Sigmoid colon (tissue), 6 donors: ENCODE measurements at regions not wholly inside any gene's neighbourhood (a gene's known extent, or its start where the extent isn't known, plus 50 kb on each side); places are given as distances from the start of the nearest gene placed in this dataset.

Source experiments
- DNase-seq: peaks from one replicate; pipeline ENCODE4 v3.0.0-alpha.2; 2019
- H3K27ac ChIP-seq, 4 donors: fragments of 200-600 bp; sonication (generic); one replicate each; pipeline ENCODE4 v1.5.1; 2016 to 2019; ENCODE audit warnings: mild to moderate bottlenecking in 1 of 4
- H3K27me3 ChIP-seq, 3 donors: fragments of 200-600 bp; sonication (generic); one replicate each; pipeline ENCODE4 v1.5.1; 2019; ENCODE audit warnings: mild to moderate bottlenecking in 1 of 3
- H3K36me3 ChIP-seq, 4 donors: fragments of 200-600 bp; sonication (generic); one replicate each; pipeline ENCODE4 v1.5.1; 2016 to 2019
- H3K4me1 ChIP-seq, 4 donors: fragments of 200-600 bp; sonication (generic); one replicate each; pipeline ENCODE4 v1.5.1; 2017 to 2019
- H3K4me3 ChIP-seq, 4 donors: fragments of 200-600 bp; sonication (generic); one replicate each; pipeline ENCODE4 v1.5.1; 2017 to 2019; ENCODE audit warnings: mild to moderate bottlenecking in 2 of 4, moderate library complexity in 1 of 4
- H3K9me3 ChIP-seq, 4 donors: fragments of 200-600 bp in 3 of 4; sonication (generic) in 3 of 4; one replicate each; pipeline versions ENCODE4 v1.5.1 to v1.6.1; 2013 to 2019
- EP300 ChIP-seq, 4 donors: sonication (generic); formaldehyde crosslinking; IDR thresholded peaks; one replicate each; pipeline ENCODE4 v1.6.1; 2017; ENCODE audit warnings: antibody characterized with exemption in 4 of 4
- POLR2A ChIP-seq, 2 donors: fragments of 450-650 bp; IDR thresholded peaks; one replicate each; pipeline ENCODE4 v1.6.1; 2016; ENCODE audit warnings: antibody characterized with exemption in 2 of 2, mild to moderate bottlenecking in 2 of 2, moderate library complexity in 2 of 2
- POLR2AphosphoS5 ChIP-seq, 4 donors: sonication (generic); formaldehyde crosslinking; IDR thresholded peaks; one replicate each; pipeline ENCODE4 v1.6.1; 2017; ENCODE audit warnings: antibody characterized with exemption in 4 of 4
- WGBS, 2 donors: extraction: QIAGEN DNeasy Blood & Tissue Kit; methylation state at CpG; one replicate each; pipeline ENCODE4 v1.1.7; 2013; 5-methylcytosine and 5-hydroxymethylcytosine counted together
- intact Hi-C: fragments of 100-400 bp; cut with DNase I; formaldehyde crosslinking; loops from one replicate; pipeline ENCODE4 v1.15.1; 2023
- TF ChIP-seq, protein P1 (sequence below), 4 experiments: fragments of 450-650 bp in 3 of 4; fragments of 200-600 bp in 1 of 4; IDR thresholded peaks; one replicate each; pipeline ENCODE4 v1.5.1; 2016 to 2019; ENCODE audit warnings: antibody characterized with exemption in 4 of 4, mild to moderate bottlenecking in 3 of 4, moderate library complexity in 2 of 4
- donor health status: healthy with polysubstance abuse.
- donor health status: healthy.

GRCh38 chr12:13369474-13370056, 173.0 kb downstream of the EMP1 start:
- H3K27me3 ChIP-seq = no peaks in the 10 kb centered on the region
- WGBS, 2 donors = 88 to 90% methylated on average over 2 of the region's 2 CpGs
- no peak overlapping the region for H3K4me3 ChIP-seq
- no peak for DNase-seq
- H3K9me3 ChIP-seq = no peaks in the 10 kb centered on the region
- H3K4me1 ChIP-seq = peaks cover 0 to 2% (median 0%) of the 10 kb centered on the region in 4 donors
- no peak overlapping the region for H3K27ac ChIP-seq
- intact Hi-C loops = no loop called here
- H3K36me3 ChIP-seq = no peaks in the 10 kb centered on the region
- TF ChIP-seq POLR2AphosphoS5 (IDR thresholded peaks at IDR 0.05) (no peak), POLR2A (IDR thresholded peaks at IDR 0.05) (no peak), EP300 (IDR thresholded peaks at IDR 0.05) (no peak)
- TF ChIP-seq, protein P1, sequence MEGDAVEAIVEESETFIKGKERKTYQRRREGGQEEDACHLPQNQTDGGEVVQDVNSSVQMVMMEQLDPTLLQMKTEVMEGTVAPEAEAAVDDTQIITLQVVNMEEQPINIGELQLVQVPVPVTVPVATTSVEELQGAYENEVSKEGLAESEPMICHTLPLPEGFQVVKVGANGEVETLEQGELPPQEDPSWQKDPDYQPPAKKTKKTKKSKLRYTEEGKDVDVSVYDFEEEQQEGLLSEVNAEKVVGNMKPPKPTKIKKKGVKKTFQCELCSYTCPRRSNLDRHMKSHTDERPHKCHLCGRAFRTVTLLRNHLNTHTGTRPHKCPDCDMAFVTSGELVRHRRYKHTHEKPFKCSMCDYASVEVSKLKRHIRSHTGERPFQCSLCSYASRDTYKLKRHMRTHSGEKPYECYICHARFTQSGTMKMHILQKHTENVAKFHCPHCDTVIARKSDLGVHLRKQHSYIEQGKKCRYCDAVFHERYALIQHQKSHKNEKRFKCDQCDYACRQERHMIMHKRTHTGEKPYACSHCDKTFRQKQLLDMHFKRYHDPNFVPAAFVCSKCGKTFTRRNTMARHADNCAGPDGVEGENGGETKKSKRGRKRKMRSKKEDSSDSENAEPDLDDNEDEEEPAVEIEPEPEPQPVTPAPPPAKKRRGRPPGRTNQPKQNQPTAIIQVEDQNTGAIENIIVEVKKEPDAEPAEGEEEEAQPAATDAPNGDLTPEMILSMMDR (IDR thresholded peaks at IDR 0.05) = no peak

GRCh38 chr12:13368971-13369370, 172.4 kb downstream of the EMP1 start:
- no peak for TF ChIP-seq POLR2AphosphoS5 (IDR thresholded peaks at IDR 0.05)
- no peak for TF ChIP-seq EP300 (IDR thresholded peaks at IDR 0.05)
- TF ChIP-seq, protein P1 (IDR thresholded peaks at IDR 0.05) = no peak
- TF ChIP-seq POLR2A (IDR thresholded peaks at IDR 0.05) = no peak
- no peaks in the 10 kb centered on the region for H3K36me3 ChIP-seq
- H3K9me3 ChIP-seq = no peaks in the 10 kb centered on the region
- H3K27me3 ChIP-seq = no peaks in the 10 kb centered on the region
- H3K4me1 ChIP-seq = peaks cover 0 to 2% (median 0%) of the 10 kb centered on the region in 4 donors
- 84 to 97% methylated on average over 2 of the region's 2 CpGs for WGBS, 2 donors
- H3K27ac ChIP-seq = no peak overlapping the region
- DNase-seq = no peak
- intact Hi-C loops = no loop called here
- no peak overlapping the region for H3K4me3 ChIP-seq

GRCh38 chr12:13368431-13368830, 171.9 kb downstream of the EMP1 start:
- TF ChIP-seq POLR2A (IDR thresholded peaks at IDR 0.05) = no peak
- TF ChIP-seq EP300 (IDR thresholded peaks at IDR 0.05) = no peak
- 95 to 96% methylated on average over 1 of the region's 1 CpG for WGBS, 2 donors
- H3K9me3 ChIP-seq = no peaks in the 10 kb centered on the region
- intact Hi-C loops = no loop called here
- H3K4me3 ChIP-seq = no peak overlapping the region
- H3K27ac ChIP-seq = no peak overlapping the region
- no peak for DNase-seq
- no peaks in the 10 kb centered on the region for H3K36me3 ChIP-seq
- no peaks in the 10 kb centered on the region for H3K27me3 ChIP-seq
- H3K4me1 ChIP-seq = peaks cover 0 to 2% (median 0%) of the 10 kb centered on the region in 4 donors

GRCh38 chr12:13367973-13368372, 171.4 kb downstream of the EMP1 start:
- H3K27me3 ChIP-seq = no peaks in the 10 kb centered on the region
- TF ChIP-seq POLR2A (IDR thresholded peaks at IDR 0.05) = no peak
- TF ChIP-seq POLR2AphosphoS5 (IDR thresholded peaks at IDR 0.05) = no peak
- TF ChIP-seq, protein P1 (IDR thresholded peaks at IDR 0.05) = no peak
- no peak for TF ChIP-seq EP300 (IDR thresholded peaks at IDR 0.05)
- H3K36me3 ChIP-seq = no peaks in the 10 kb centered on the region
- H3K27ac ChIP-seq = no peak overlapping the region
- peaks cover 0 to 2% (median 0%) of the 10 kb centered on the region in 4 donors for H3K4me1 ChIP-seq
- H3K4me3 ChIP-seq = no peak overlapping the region
- intact Hi-C loops = no loop called here
- H3K9me3 ChIP-seq = no peaks in the 10 kb centered on the region
- WGBS, 2 donors = 88 to 94% methylated on average over 11 of the region's 11 CpGs
- no peak for DNase-seq

DNA sequence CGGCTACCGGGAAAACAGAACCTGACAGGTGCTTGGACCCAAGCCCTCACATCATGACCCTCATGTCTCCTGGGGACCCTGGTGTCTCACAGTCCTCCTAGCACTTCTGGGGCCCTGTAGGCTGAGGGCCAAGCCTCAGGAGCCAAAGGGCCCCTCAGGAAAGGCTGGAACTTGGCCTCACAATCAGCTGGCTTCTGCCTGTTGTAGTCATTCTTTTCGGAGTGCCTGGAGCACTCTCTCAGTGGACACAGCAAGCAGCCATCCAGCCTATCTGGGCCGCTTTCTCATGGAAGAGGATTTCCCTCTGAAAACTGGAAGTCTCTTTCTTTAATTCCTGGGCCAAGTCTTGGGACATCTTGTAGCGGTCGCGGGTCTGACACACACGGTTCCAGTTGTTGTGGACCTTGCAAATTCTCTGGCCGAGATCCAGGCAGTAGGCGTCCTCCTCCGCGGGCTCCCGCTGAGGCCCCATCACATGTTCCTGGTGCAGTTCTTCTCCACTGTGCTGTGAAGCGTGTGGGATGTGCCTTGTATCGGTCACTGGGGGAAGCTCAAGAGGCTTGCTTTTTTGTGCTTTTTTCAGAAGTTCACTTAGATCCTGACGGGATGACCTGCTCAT, 169.3 kb downstream of the EMP1 start:
- no peak for DNase-seq
- Histone ChIP-seq H3K27me3 (no peaks in the 10 kb centered on the region), H3K9me3 (no peaks in the 10 kb centered on the region), H3K36me3 (no peaks in the 10 kb centered on the region), H3K27ac (no peak overlapping the region), H3K4me3 (no peak overlapping the region), H3K4me1 (peaks cover 0 to 2% (median 0%) of the 10 kb centered on the region in 4 donors)
- intact Hi-C loops = no loop called here
- WGBS, 2 donors = 95% methylated on average over 16 of the region's 16 CpGs
- TF ChIP-seq, protein P1 (IDR thresholded peaks at IDR 0.05) = no peak
- no peak for TF ChIP-seq POLR2AphosphoS5 (IDR thresholded peaks at IDR 0.05)
- TF ChIP-seq POLR2A (IDR thresholded peaks at IDR 0.05) = no peak
- no peak for TF ChIP-seq EP300 (IDR thresholded peaks at IDR 0.05)
